HepG2 (cell line): ENCODE measurements at regions not wholly inside any gene's neighbourhood (a gene's known extent, or its start where the extent isn't known, plus 50 kb on each side); places are given as distances from the start of the nearest gene placed in this dataset.

ENCODE experiments used
- ATAC-seq: fragments of 200-7000 bp; cut with Tn5 transposase; 3 replicates; pipeline ENCODE4 v1.9.1; 2020; ENCODE audit warnings: mild to moderate bottlenecking, moderate library complexity
- BruUV-seq: library from RNA; stranded (reverse); fragments of 400-500 nt; replicated peaks from 2 replicates; lab custom pipeline; 2021; lab: Mats Ljungman, UMichigan
- CTCF ChIA-PET: fragments of 300-600 bp; formaldehyde crosslinking; extraction: SDS; loops from one replicate; lab custom pipeline; 2021; ENCODE audit warnings: low total read pairs, inconsistent platforms, low intra/inter-chr PET ratio; lab: Yijun Ruan, JAX
- POLR2A ChIA-PET: fragments of 350-600 bp; sonication (Branson Sonifier 250); formaldehyde crosslinking; loops from one replicate; lab custom pipeline; 2020; ENCODE audit warnings: antibody characterized with exemption, inconsistent platforms; lab: Yijun Ruan, JAX
- DNase-seq: peaks from one replicate; pipeline ENCODE4 v3.0.0-alpha.2; 2015; ENCODE audit warnings: low spot score
- FAIRE-seq: peaks from 3 replicates; lab custom pipeline; 2011; peaks lifted over from hg19 to GRCh38; lab: Jason Lieb, UNC
- H2AFZ ChIP-seq: one replicate; pipeline ENCODE4 v1.6.1; 2011; ENCODE audit warnings: low read length, inconsistent platforms
- H3K27ac ChIP-seq: fragments of 300-600 bp; 3 replicates; pipeline ENCODE4 v1.8.0; 2011; ENCODE audit warnings: mixed run types, mild to moderate bottlenecking, mixed read lengths, low read length, inconsistent platforms; ENCODE audit not compliant: insufficient read depth; ENCODE audit errors: extremely low read length
- H3K27me3 ChIP-seq, 2 experiments: fragments of 200-600 bp in 1 of 2; 2 replicates in 1 of 2; 3 replicates in 1 of 2; pipeline versions ENCODE4 v1.6.0 to v1.8.0; 2011; ENCODE audit warnings: low read length in 2 of 2, mild to moderate bottlenecking in 2 of 2, moderate library complexity in 2 of 2, inconsistent platforms in 1 of 2; ENCODE audit not compliant: insufficient read depth in 2 of 2, control insufficient read depth in 1 of 2
- H3K36me3 ChIP-seq, 2 experiments: fragments of 200-600 bp in 1 of 2; replicated peaks in 1 of 2; 2 replicates in 1 of 2; 3 replicates in 1 of 2; pipeline versions ENCODE4 v1.5.1 to v1.8.0; 2011; ENCODE audit warnings: low read length in 2 of 2, inconsistent platforms in 1 of 2; ENCODE audit not compliant: insufficient read depth in 2 of 2, control insufficient read depth in 1 of 2
- H3K4me1 ChIP-seq: 2 replicates; pipeline ENCODE4 v1.5.1; 2012; ENCODE audit warnings: low read length, inconsistent platforms; ENCODE audit not compliant: insufficient read depth
- H3K4me2 ChIP-seq: 2 replicates; pipeline ENCODE4 v1.6.0; 2011; ENCODE audit warnings: low read depth, low read length, inconsistent platforms
- H3K4me3 ChIP-seq, 3 experiments: fragments of 200-600 bp in 1 of 3; sonication (generic), shearing (Covaris generic) in 1 of 3; replicated peaks in 1 of 3; 2 replicates each; pipeline ENCODE4 v1.5.1; 2011 to 2016; ENCODE audit warnings: low read length in 3 of 3, inconsistent platforms in 2 of 3, low read depth in 2 of 3, mild to moderate bottlenecking in 2 of 3, control low read depth in 1 of 3, mixed read lengths in 1 of 3; ENCODE audit not compliant: insufficient read depth in 1 of 3
- H3K79me2 ChIP-seq: one replicate; pipeline ENCODE4 v1.6.1; 2011; ENCODE audit warnings: low read length, inconsistent platforms; ENCODE audit not compliant: insufficient read depth
- H3K9ac ChIP-seq: 2 replicates; pipeline ENCODE4 v1.6.0; 2011; ENCODE audit warnings: mild to moderate bottlenecking, low read depth, low read length, inconsistent platforms; ENCODE audit not compliant: insufficient read depth
- H3K9me3 ChIP-seq: 2 replicates; pipeline ENCODE4 v1.5.1; 2012; ENCODE audit warnings: mild to moderate bottlenecking, low read length
- H4K20me1 ChIP-seq: 2 replicates; pipeline ENCODE4 v1.6.0; 2011; ENCODE audit warnings: inconsistent platforms, mild to moderate bottlenecking, low read length, moderate library complexity; ENCODE audit not compliant: insufficient read depth
- EED ChIP-seq: sonication (generic); formaldehyde crosslinking; IDR thresholded peaks from 2 replicates; pipeline ENCODE4 v1.5.0; 2020; ENCODE audit warnings: mild to moderate bottlenecking, missing genetic modification reagents
- HDAC6 ChIP-seq: fragments of 200-600 bp; sonication (generic); IDR thresholded peaks from 2 replicates; pipeline ENCODE4 v1.7.0; 2017; ENCODE audit warnings: mild to moderate bottlenecking, antibody characterized with exemption, low read length, low read depth
- HIC2 ChIP-seq: sonication (generic); formaldehyde crosslinking; IDR thresholded peaks from 2 replicates; pipeline ENCODE4 v1.9.0; 2022; ENCODE audit warnings: low read depth, missing genetic modification reagents
- KLF11 ChIP-seq: IDR thresholded peaks from 2 replicates; pipeline ENCODE4 v1.6.1; 2016; ENCODE audit warnings: missing compliant biosample characterization
- MED1 ChIP-seq: sonication (generic); formaldehyde crosslinking; IDR thresholded peaks from 2 replicates; pipeline ENCODE4 v1.4.0; 2020; ENCODE audit warnings: missing genetic modification reagents
- MYNN ChIP-seq: sonication (generic); formaldehyde crosslinking; IDR thresholded peaks from 2 replicates; pipeline ENCODE4 v1.4.0; 2020; ENCODE audit warnings: mild to moderate bottlenecking, low read depth, missing genetic modification reagents
- NR2F2 ChIP-seq: IDR thresholded peaks from 2 replicates; pipeline ENCODE4 v1.6.1; 2012; ENCODE audit warnings: low read depth, inconsistent platforms, borderline replicate concordance
- SKI ChIP-seq: fragments of 450-650 bp; IDR thresholded peaks from one replicate; pipeline ENCODE4 v1.6.1; 2018; ENCODE audit warnings: mild to moderate bottlenecking; ENCODE audit not compliant: partially characterized antibody
- SYNCRIP ChIP-seq: fragments of 200-400 bp; formaldehyde crosslinking; IDR thresholded peaks from 2 replicates; pipeline ENCODE4 v1.6.1; 2018; ENCODE audit warnings: mild to moderate bottlenecking, low read depth, low read length; ENCODE audit not compliant: insufficient read depth
- ZBTB49 ChIP-seq: sonication (generic); formaldehyde crosslinking; IDR thresholded peaks from 2 replicates; pipeline ENCODE4 v1.4.0; 2020; ENCODE audit warnings: missing genetic modification reagents, borderline replicate concordance
- WGBS: methylation state at CpG from one replicate; pipeline ENCODE4 v1.1.6; 2017; ENCODE audit warnings: low lambda C conversion rate; 5-methylcytosine and 5-hydroxymethylcytosine counted together
- in situ Hi-C: cut with HindIII; loops from 2 replicates; pipeline ENCODE4 v1.10.0; 2017; ENCODE audit warnings: low pct_unique_long_range_greater_than_20kb; ENCODE audit not compliant: extremely low pct_ligation_motif_present
- intact Hi-C: fragments of 100-400 bp; cut with micrococcal nuclease; formaldehyde crosslinking; loops from one replicate; pipeline ENCODE4 v1.10.0; 2022; ENCODE audit not compliant: unreplicated experiment

GRCh38 chr14:56357428-56357827, 222.2 kb upstream of the TMEM260 start:
- H3K27me3 ChIP-seq = no peaks in the 10 kb centered on the region
- no TSS peak for BruUV-seq
- no peak overlapping the region for H3K4me3 ChIP-seq
- no peak for FAIRE-seq
- no peak for ATAC-seq
- no peak overlapping the region for H3K9ac ChIP-seq
- H3K4me1 ChIP-seq = no peaks in the 10 kb centered on the region
- no peak for TF ChIP-seq NR2F2
- TF ChIP-seq ZBTB49 (CRISPR knock-in tag) = no peak
- no peak for TF ChIP-seq SYNCRIP
- no peak for TF ChIP-seq EED (CRISPR knock-in tag)
- no peak for TF ChIP-seq HDAC6
- TF ChIP-seq MED1 (CRISPR knock-in tag) = no peak
- no peak for TF ChIP-seq KLF11
- no peak for TF ChIP-seq SKI
- no peak for TF ChIP-seq HIC2 (CRISPR knock-in tag)
- TF ChIP-seq MYNN (CRISPR knock-in tag) = no peak
- no peaks in the 10 kb centered on the region for H3K9me3 ChIP-seq
- no peak overlapping the region for H3K4me2 ChIP-seq
- 49% methylated on average over 9 of the region's 9 CpGs for WGBS
- intact Hi-C loops = no loop called here
- no peaks in the 10 kb centered on the region for H3K79me2 ChIP-seq
- in situ Hi-C loops = no loop called here
- H2AFZ ChIP-seq = no peak overlapping the region
- no peaks in the 10 kb centered on the region for H3K36me3 ChIP-seq
- no peak for DNase-seq
- ChIA-PET CTCF (no interaction called here), POLR2A (no interaction called here)
- H3K27ac ChIP-seq = no peak overlapping the region
- no peaks in the 10 kb centered on the region for H4K20me1 ChIP-seq
